K562 (cell line): ENCODE measurements at regions not wholly inside any gene's neighbourhood (a gene's known extent, or its start where the extent isn't known, plus 50 kb on each side); places are given as distances from the start of the nearest gene placed in this dataset.

Experiments used
- ATAC-seq: fragments of 200-7000 bp; cut with Tn5 transposase; 3 replicates; pipeline ENCODE4 v1.9.1; 2020; ENCODE audit warnings: moderate library complexity
- BruUV-seq: library from RNA; stranded (reverse); fragments of 400-500 nt; replicated peaks from 2 replicates; lab custom pipeline; 2021; lab: Mats Ljungman, UMichigan
- CTCF ChIA-PET: fragments of 300-600 bp; formaldehyde crosslinking; extraction: SDS; loops from one replicate; lab custom pipeline; 2021; ENCODE audit warnings: low intra/inter-chr PET ratio; lab: Yijun Ruan, JAX
- POLR2A ChIA-PET: fragments of 300-600, 350-650 bp; sonication (Branson Sonifier 250); formaldehyde crosslinking; extraction: SDS; loops from one replicate; lab custom pipeline; 2021; ENCODE audit warnings: antibody characterized with exemption, inconsistent platforms; lab: Yijun Ruan, JAX
- DNase-seq, 4 experiments: peaks; one replicate each; pipeline versions ENCODE4 v3.0.0 to v3.0.0-alpha.2; 2011 to 2018; ENCODE audit warnings: low spot score in 3 of 4, mixed read lengths in 3 of 4; ENCODE audit errors: extremely low read depth in 1 of 4
- FAIRE-seq: peaks from 2 replicates; lab custom pipeline; 2011; peaks lifted over from hg19 to GRCh38; lab: Jason Lieb, UNC
- H2AFZ ChIP-seq: 2 replicates; pipeline ENCODE4 v1.6.0; 2011; ENCODE audit warnings: low read depth, low read length, control low read depth, inconsistent platforms
- H3K27ac ChIP-seq: fragments of 200-600 bp; 3 replicates; pipeline ENCODE4 v1.8.0; 2011; ENCODE audit warnings: low read depth, mild to moderate bottlenecking, control low read depth, inconsistent platforms, low read length, moderate library complexity, mixed read lengths; ENCODE audit errors: extremely low read depth
- H3K27me3 ChIP-seq, 2 experiments: fragments of 300-600 bp in 1 of 2; 2 replicates in 1 of 2; 3 replicates in 1 of 2; pipeline versions ENCODE4 v1.6.0 to v1.8.0; 2011; ENCODE audit warnings: inconsistent platforms in 2 of 2, low read length in 2 of 2, mild to moderate bottlenecking in 1 of 2, mixed read lengths in 1 of 2, moderate library complexity in 1 of 2; ENCODE audit not compliant: control insufficient read depth in 2 of 2, insufficient read depth in 2 of 2
- H3K36me3 ChIP-seq: fragments of 300-600 bp; 3 replicates; pipeline ENCODE4 v1.8.0; 2011; ENCODE audit warnings: mild to moderate bottlenecking, low read length, inconsistent platforms; ENCODE audit not compliant: control insufficient read depth, insufficient read depth
- H3K4me1 ChIP-seq, 2 experiments: fragments of 200-600 bp in 1 of 2; replicated peaks in 1 of 2; 2 replicates in 1 of 2; 3 replicates in 1 of 2; pipeline versions ENCODE4 v1.5.1 to v1.8.0; 2011; ENCODE audit warnings: inconsistent platforms in 2 of 2, low read length in 2 of 2, mild to moderate bottlenecking in 1 of 2, mixed read lengths in 1 of 2, moderate library complexity in 1 of 2; ENCODE audit not compliant: control insufficient read depth in 2 of 2, insufficient read depth in 2 of 2
- H3K4me2 ChIP-seq: 2 replicates; pipeline ENCODE4 v1.6.1; 2011; ENCODE audit warnings: low read length, control low read depth, inconsistent platforms, mixed read lengths; ENCODE audit not compliant: insufficient read depth
- H3K4me3 ChIP-seq: fragments of 200-600 bp; sonication (generic), shearing (Covaris generic); 2 replicates; pipeline ENCODE4 v1.5.1; 2016; ENCODE audit warnings: control low read depth, inconsistent platforms
- H3K79me2 ChIP-seq: fragments of 200-600 bp; 3 replicates; pipeline ENCODE4 v1.8.0; 2011; ENCODE audit warnings: low read length, inconsistent platforms; ENCODE audit not compliant: control insufficient read depth, insufficient read depth
- H3K9ac ChIP-seq, 2 experiments: 2 replicates each; pipeline versions ENCODE4 v1.6.0 to v1.6.1; 2011; ENCODE audit warnings: low read depth in 2 of 2, low read length in 2 of 2, control low read depth in 1 of 2, inconsistent platforms in 1 of 2, mild to moderate bottlenecking in 1 of 2, mixed read lengths in 1 of 2; ENCODE audit not compliant: insufficient read depth in 1 of 2
- H3K9me1 ChIP-seq: one replicate; pipeline ENCODE4 v1.6.0; 2011; ENCODE audit warnings: inconsistent platforms, mild to moderate bottlenecking, low read length, moderate library complexity; ENCODE audit not compliant: control insufficient read depth, insufficient read depth
- H3K9me3 ChIP-seq: replicated peaks from 2 replicates; pipeline ENCODE4 v1.5.1; 2011; ENCODE audit warnings: low read depth, low read length, inconsistent platforms; ENCODE audit not compliant: control insufficient read depth, insufficient read depth
- H4K20me1 ChIP-seq: replicated peaks from 2 replicates; pipeline ENCODE4 v1.6.1; 2011; ENCODE audit warnings: low read length, inconsistent platforms, mixed read lengths; ENCODE audit not compliant: control insufficient read depth, insufficient read depth
- GABPA ChIP-seq: fragments of 200-800 bp; sonication (Bioruptor generic); conservative IDR thresholded peaks from 2 replicates; pipeline ENCODE4 v1.6.1; 2016; ENCODE audit warnings: low read depth, missing genetic modification characterization, missing compliant biosample characterization
- IRF2 ChIP-seq: sonication (generic); formaldehyde crosslinking; IDR thresholded peaks from 2 replicates; pipeline ENCODE4 v1.8.1; 2022; ENCODE audit warnings: mild to moderate bottlenecking, missing genetic modification reagents
- MCM5 ChIP-seq: fragments of 450-650 bp; IDR thresholded peaks from 2 replicates; pipeline ENCODE4 v1.6.1; 2016; ENCODE audit warnings: low read depth
- MTA3 ChIP-seq: fragments of 450-650 bp; formaldehyde crosslinking; IDR thresholded peaks from 2 replicates; pipeline ENCODE4 v1.6.1; 2017; ENCODE audit warnings: mild to moderate bottlenecking, borderline replicate concordance
- PCBP1 ChIP-seq: fragments of 200-400 bp; formaldehyde crosslinking; IDR thresholded peaks from 2 replicates; pipeline ENCODE4 v1.6.1; 2018; ENCODE audit warnings: mild to moderate bottlenecking, low read depth, low read length; ENCODE audit not compliant: poor library complexity, severe bottlenecking
- POU5F1 ChIP-seq: fragments of 150-350 bp; IDR thresholded peaks from 2 replicates; pipeline ENCODE4 v1.6.1; 2014; ENCODE audit warnings: borderline replicate concordance, low read length, low read depth, mild to moderate bottlenecking; ENCODE audit not compliant: partially characterized antibody
- TBP ChIP-seq: optimal IDR thresholded peaks from 2 replicates; pipeline ENCODE3; 2011; ENCODE audit warnings: low read depth, low read length, improper control_type of control experiment
- TRIM24 ChIP-seq, 2 experiments: fragments of 450-650 bp; IDR thresholded peaks; 2 replicates each; pipeline ENCODE4 v1.6.1; 2016
- ZBTB33 ChIP-seq: sonication (generic); formaldehyde crosslinking; IDR thresholded peaks from 2 replicates; pipeline ENCODE4 v1.8.1; 2023; ENCODE audit warnings: mild to moderate bottlenecking, missing genetic modification reagents
- ZNF41 ChIP-seq: fragments of 250-450 bp; sonication (Bioruptor Pico); conservative IDR thresholded peaks from 2 replicates; pipeline ENCODE4 v1.4.0; 2020; ENCODE audit warnings: mild to moderate bottlenecking
- ZNF695 ChIP-seq: fragments of 450-650 bp; formaldehyde crosslinking; IDR thresholded peaks from 2 replicates; pipeline ENCODE4 v1.4.0; 2020; ENCODE audit warnings: mild to moderate bottlenecking, moderate library complexity
- WGBS: fragments of 100-300 bp; shearing (Covaris generic); methylation state at CpG from one replicate; pipeline ENCODE4 v1.1.6; 2016; ENCODE audit warnings: low coverage, mixed read lengths; ENCODE audit not compliant: insufficient coverage; ENCODE audit errors: missing lambda C conversion rate; 5-methylcytosine and 5-hydroxymethylcytosine counted together
- in situ Hi-C: fragments of 300-500 bp; cut with MboI; formaldehyde crosslinking; loops from 4 replicates; pipeline ENCODE4 v1.15.0; 2018; ENCODE audit warnings: inconsistent platforms, mixed read lengths
- intact Hi-C: fragments of 100-400 bp; cut with micrococcal nuclease; formaldehyde crosslinking; loops from 2 replicates; pipeline ENCODE4 v1.14.2; 2022

- TF ChIP-seq ZNF695 (no peak), ZBTB33 (CRISPR knock-in tag) (no peak), MCM5 (no peak), TBP (no peak), TRIM24 (IDR thresholded peaks at IDR 0.05) (no peak), PCBP1 (no peak), MTA3 (no peak)
These were observed 87.1 kb downstream of the DIRAS2 start (continued) for GRCh38 chr9:90555351-90556057.

GRCh38 chr9:90556897-90557675 is 85.5 kb downstream of the DIRAS2 start:
- Histone ChIP-seq H3K27me3 (no peaks in the 10 kb centered on the region), H3K4me2 (no peak overlapping the region), H4K20me1 (no peaks in the 10 kb centered on the region), H3K36me3 (no peaks in the 10 kb centered on the region), H3K9me3 (no peaks in the 10 kb centered on the region), H3K4me3 (no peak overlapping the region), H3K27ac (no peak overlapping the region), H3K9ac (no peak overlapping the region), H3K79me2 (no peaks in the 10 kb centered on the region), H3K4me1 (no peaks in the 10 kb centered on the region), H3K9me1 (no peaks in the 10 kb centered on the region), H2AFZ (no peak overlapping the region)
- ChIA-PET POLR2A (interaction anchor here (0.8 kb wide), 1 partner anchor 69 kb away, joined by 3 read pairs; no protein-coding TSS in a partner anchor), CTCF (no interaction called here)
- ATAC-seq (no peak), FAIRE-seq (no peak), DNase-seq (no peak)
- WGBS: 1% methylated on average over 5 of the region's 5 CpGs
- TF ChIP-seq GABPA (tag) (no peak), IRF2 (no peak), ZNF41 (CRISPR knock-in tag) (no peak), POU5F1 (no peak)
- BruUV-seq: no TSS peak
- in situ Hi-C loops (no loop called here), intact Hi-C loops (no loop called here)
